ENCODE measurements at regions not wholly inside any gene's neighbourhood (a gene's known extent, or its start where the extent isn't known, plus 50 kb on each side); places are given as distances from the start of the nearest gene placed in this dataset.

GRCh38 chr21:15999741-16000140, 270.0 kb downstream of the USP25 start:
- no peak overlapping the region for H3K4me3 Mint-ChIP-seq (ENCODE audit: unreplicated experiment)
- H3K36me3 Mint-ChIP-seq (ENCODE audit: insufficient read depth, unreplicated experiment) = no peaks in the 10 kb centered on the region
- DNase-seq = no peak
- Histone ChIP-seq H3K9me3 (no peaks in the 10 kb centered on the region), H3K4me3 (ENCODE audit: low read depth, low read length) (no peak overlapping the region), H3K4me1 (no peaks in the 10 kb centered on the region), H3K27me3 (replicated peaks; ENCODE audit: control insufficient read depth, insufficient read depth, low read length) (no peaks in the 10 kb centered on the region), H3K36me3 (ENCODE audit: control insufficient read depth, insufficient read depth, low read length) (no peaks in the 10 kb centered on the region)
- no peak overlapping the region for H3K27ac Mint-ChIP-seq (ENCODE audit: unreplicated experiment)
- POLR2A ChIA-PET = no interaction called here
- no peaks in the 10 kb centered on the region for H3K27me3 Mint-ChIP-seq (ENCODE audit: insufficient read depth, unreplicated experiment)
- CTCF ChIA-PET = no interaction called here
- H3K4me1 Mint-ChIP-seq (ENCODE audit: low read depth, unreplicated experiment) = no peaks in the 10 kb centered on the region
- no peak for TF ChIP-seq CTCF (IDR thresholded peaks at IDR 0.05; ENCODE audit: insufficient read depth in 1 of 2, low read depth in 1 of 2, low read length in 1 of 2, severe bottlenecking in 1 of 2, unreplicated experiment in 1 of 2)
- BruUV-seq (replicated peaks) = no TSS peak
- intact Hi-C loops (cut with micrococcal nuclease; ENCODE audit: unreplicated experiment) = no loop called here
- no peaks in the 10 kb centered on the region for H3K9me3 Mint-ChIP-seq (ENCODE audit: unreplicated experiment)

DNA sequence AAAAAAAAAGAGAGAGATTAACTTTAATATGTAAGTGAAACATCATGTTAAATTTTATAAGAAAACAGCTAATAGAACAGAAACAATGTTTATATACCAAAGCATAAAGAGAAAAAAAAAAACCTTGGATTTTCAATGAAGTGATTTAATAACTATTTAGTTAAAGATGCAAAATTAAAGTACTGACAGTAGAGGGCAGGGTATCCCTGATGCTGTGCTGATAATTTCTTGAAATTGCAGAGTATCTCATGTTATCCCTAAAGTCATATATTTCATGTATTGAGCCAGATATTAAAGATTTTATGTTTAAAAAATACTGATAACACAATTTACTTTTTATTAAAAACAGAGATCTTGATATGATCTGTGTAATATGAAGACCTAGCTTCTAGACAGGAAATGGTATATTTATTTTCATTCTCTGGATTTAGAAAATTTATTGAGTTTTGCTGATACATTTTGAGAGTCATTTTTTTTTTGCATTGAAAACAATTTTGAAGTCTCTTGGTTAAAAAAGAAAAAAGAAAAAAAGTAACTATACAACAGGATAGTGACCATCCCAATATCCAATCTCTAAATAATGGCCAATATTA, 273.2 kb downstream of the USP25 start:
- H3K4me3 Mint-ChIP-seq (ENCODE audit: unreplicated experiment) = no peak overlapping the region
- TF ChIP-seq CTCF (IDR thresholded peaks at IDR 0.05; ENCODE audit: insufficient read depth in 1 of 2, low read depth in 1 of 2, low read length in 1 of 2, severe bottlenecking in 1 of 2, unreplicated experiment in 1 of 2) = peak; percentile 15 to 20
- no peaks in the 10 kb centered on the region; the same call in 1 of the 2 replicates for H3K4me1 ChIP-seq
- no peak for DNase-seq
- H3K27ac Mint-ChIP-seq (ENCODE audit: unreplicated experiment) = no peak overlapping the region
- no peaks in the 10 kb centered on the region for H3K27me3 Mint-ChIP-seq (ENCODE audit: insufficient read depth, unreplicated experiment)
- no peaks in the 10 kb centered on the region for H3K36me3 Mint-ChIP-seq (ENCODE audit: insufficient read depth, unreplicated experiment)
- ChIA-PET POLR2A (no interaction called here), CTCF (no interaction called here)
- H3K9me3 ChIP-seq = no peaks in the 10 kb centered on the region
- H3K9me3 Mint-ChIP-seq (ENCODE audit: unreplicated experiment) = no peaks in the 10 kb centered on the region
- intact Hi-C loops (cut with micrococcal nuclease; ENCODE audit: unreplicated experiment) = loop anchor here (1.0 kb wide), 1 partner anchor 327 kb away; no protein-coding TSS in a partner anchor
- H3K4me1 Mint-ChIP-seq (ENCODE audit: low read depth, unreplicated experiment) = no peaks in the 10 kb centered on the region
- no peak overlapping the region for H3K4me3 ChIP-seq (ENCODE audit: low read depth, low read length)
- no peaks in the 10 kb centered on the region for H3K36me3 ChIP-seq (ENCODE audit: control insufficient read depth, insufficient read depth, low read length)
- BruUV-seq (replicated peaks) = no TSS peak
- H3K27me3 ChIP-seq (replicated peaks; ENCODE audit: control insufficient read depth, insufficient read depth, low read length) = no peaks in the 10 kb centered on the region

DNA sequence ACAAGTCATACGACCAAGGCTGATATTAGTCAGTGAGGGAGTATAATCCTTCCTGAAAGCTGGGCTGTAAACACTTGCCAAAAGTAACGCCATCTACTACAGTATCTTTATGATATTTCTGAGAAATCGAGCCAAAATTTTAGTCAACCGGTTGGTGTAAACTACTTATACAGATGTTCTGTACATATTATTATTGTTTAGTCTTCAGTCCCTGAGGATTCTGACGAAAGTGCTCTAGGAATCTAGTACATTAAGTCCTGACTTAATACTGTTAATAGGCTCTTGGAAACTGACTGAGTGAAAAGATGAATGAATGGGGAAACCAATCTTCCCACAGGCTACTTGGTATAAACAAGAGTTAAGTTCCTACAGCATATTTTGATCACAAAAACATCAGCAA, 274.3 kb downstream of the USP25 start:
- H3K4me3 ChIP-seq (ENCODE audit: low read depth, low read length) = no peak overlapping the region
- no peaks in the 10 kb centered on the region for H3K9me3 ChIP-seq
- no peak for TF ChIP-seq CTCF (IDR thresholded peaks at IDR 0.05; ENCODE audit: insufficient read depth in 1 of 2, low read depth in 1 of 2, low read length in 1 of 2, severe bottlenecking in 1 of 2, unreplicated experiment in 1 of 2)
- Mint-ChIP-seq H3K36me3 (ENCODE audit: insufficient read depth, unreplicated experiment) (no peaks in the 10 kb centered on the region), H3K4me1 (ENCODE audit: low read depth, unreplicated experiment) (no peaks in the 10 kb centered on the region), H3K4me3 (ENCODE audit: unreplicated experiment) (no peak overlapping the region), H3K27ac (ENCODE audit: unreplicated experiment) (no peak overlapping the region), H3K27me3 (ENCODE audit: insufficient read depth, unreplicated experiment) (no peaks in the 10 kb centered on the region), H3K9me3 (ENCODE audit: unreplicated experiment) (no peaks in the 10 kb centered on the region)
- H3K4me1 ChIP-seq = no peaks in the 10 kb centered on the region; the same call in 1 of the 2 replicates
- no TSS peak for BruUV-seq (replicated peaks)
- no peaks in the 10 kb centered on the region for H3K27me3 ChIP-seq (replicated peaks; ENCODE audit: control insufficient read depth, insufficient read depth, low read length)
- POLR2A ChIA-PET = no interaction called here
- intact Hi-C loops (cut with micrococcal nuclease; ENCODE audit: unreplicated experiment) = no loop called here
- no peaks in the 10 kb centered on the region for H3K36me3 ChIP-seq (ENCODE audit: control insufficient read depth, insufficient read depth, low read length)
- no peak for DNase-seq
- CTCF ChIA-PET = no interaction called here
